SK-N-SH (cell line): ENCODE measurements at regions not wholly inside any gene's neighbourhood (a gene's known extent, or its start where the extent isn't known, plus 50 kb on each side); places are given as distances from the start of the nearest gene placed in this dataset.

Experiments used
- CTCF ChIA-PET: fragments of 300-600, 350-600 bp; formaldehyde crosslinking; extraction: SDS; loops from one replicate; lab custom pipeline; 2021; lab: Yijun Ruan, JAX
- POLR2A ChIA-PET: fragments of 350-600 bp; sonication (Branson Sonifier 250); formaldehyde crosslinking; extraction: SDS; loops from one replicate; lab custom pipeline; 2020; ENCODE audit warnings: antibody characterized with exemption, inconsistent platforms; lab: Yijun Ruan, JAX
- DNase-seq: peaks from one replicate; pipeline ENCODE4 v3.0.0; 2012
- H2AFZ ChIP-seq: fragments of 200-600 bp; sonication (generic); 2 replicates; pipeline ENCODE4 v1.8.1; 2016; ENCODE audit warnings: antibody characterized with exemption, mild to moderate bottlenecking, low read depth
- H3F3A ChIP-seq: fragments of 200-600 bp; sonication (generic); replicated peaks from 2 replicates; pipeline ENCODE3; 2016; ENCODE audit warnings: antibody characterized with exemption, mild to moderate bottlenecking; ENCODE audit not compliant: insufficient read depth
- H3K27ac ChIP-seq, 2 experiments: fragments of 200-500 bp in 1 of 2; fragments of 200-600 bp in 1 of 2; sonication (Bioruptor generic) in 1 of 2; sonication (generic), shearing (Covaris generic) in 1 of 2; 2 replicates each; pipeline versions ENCODE4 v1.5.1 to v1.6.1; 2014 to 2016; ENCODE audit warnings: low read depth in 2 of 2, inconsistent platforms in 1 of 2, low read length in 1 of 2, mild to moderate bottlenecking in 1 of 2, mixed read lengths in 1 of 2
- H3K27me3 ChIP-seq: fragments of 200-600 bp; sonication (generic), shearing (Covaris generic); 2 replicates; pipeline ENCODE4 v1.6.1; 2016; ENCODE audit warnings: mixed run types; ENCODE audit not compliant: insufficient read depth
- H3K36me3 ChIP-seq, 2 experiments: fragments of 200-500 bp in 1 of 2; fragments of 200-600 bp in 1 of 2; sonication (Bioruptor generic) in 1 of 2; sonication (generic) in 1 of 2; replicated peaks in 1 of 2; 2 replicates each; pipeline versions ENCODE3 to v1.5.1; 2014 to 2016; ENCODE audit warnings: low read length in 1 of 2, mild to moderate bottlenecking in 1 of 2; ENCODE audit not compliant: insufficient read depth in 2 of 2, control insufficient read depth in 1 of 2
- H3K4me1 ChIP-seq, 2 experiments: fragments of 200-500 bp in 1 of 2; fragments of 200-600 bp in 1 of 2; sonication (Bioruptor generic) in 1 of 2; sonication (generic), shearing (Covaris generic) in 1 of 2; 2 replicates each; pipeline versions ENCODE4 v1.5.1 to v1.6.1; 2014 to 2016; ENCODE audit warnings: low read depth in 1 of 2, low read length in 1 of 2, mixed run types in 1 of 2; ENCODE audit not compliant: insufficient read depth in 2 of 2, control insufficient read depth in 1 of 2
- H3K4me2 ChIP-seq: fragments of 200-600 bp; sonication (generic), shearing (Covaris generic); 2 replicates; pipeline ENCODE4 v1.6.1; 2017; ENCODE audit warnings: mixed run types
- H3K4me3 ChIP-seq, 2 experiments: fragments of 200-500 bp in 1 of 2; fragments of 200-600 bp in 1 of 2; sonication (Bioruptor generic) in 1 of 2; sonication (generic), shearing (Covaris generic) in 1 of 2; 2 replicates each; pipeline versions ENCODE4 v1.5.1 to v1.8.1; 2014 to 2016; ENCODE audit warnings: low read depth in 2 of 2, inconsistent platforms in 1 of 2, low read length in 1 of 2, mild to moderate bottlenecking in 1 of 2, mixed read lengths in 1 of 2, moderate library complexity in 1 of 2
- H3K79me2 ChIP-seq: fragments of 200-600 bp; sonication (generic); 2 replicates; pipeline ENCODE4 v1.8.1; 2017; ENCODE audit warnings: mild to moderate bottlenecking; ENCODE audit not compliant: insufficient read depth
- H3K9ac ChIP-seq: fragments of 200-600 bp; sonication (generic); 2 replicates; pipeline ENCODE4 v1.6.1; 2017; ENCODE audit warnings: mixed run types
- H3K9me2 ChIP-seq: fragments of 200-600 bp; sonication (generic); 2 replicates; pipeline ENCODE4 v1.6.1; 2017; ENCODE audit warnings: mixed run types
- H3K9me3 ChIP-seq: fragments of 200-600 bp; sonication (generic); 2 replicates; pipeline ENCODE4 v1.6.1; 2017; ENCODE audit warnings: mixed run types, mild to moderate bottlenecking, moderate library complexity
- H4K20me1 ChIP-seq: fragments of 200-600 bp; sonication (generic); 2 replicates; pipeline ENCODE4 v1.6.1; 2017; ENCODE audit warnings: mild to moderate bottlenecking, mixed run types; ENCODE audit not compliant: insufficient read depth
- CHD2 ChIP-seq: fragments of 150-350 bp; IDR thresholded peaks from 2 replicates; pipeline ENCODE4 v1.6.1; 2018; ENCODE audit warnings: low read length; ENCODE audit not compliant: partially characterized antibody
- ELF1 ChIP-seq: IDR thresholded peaks from 2 replicates; pipeline ENCODE4 v1.4.0; 2012
- EP300 ChIP-seq, 2 experiments: IDR thresholded peaks; 2 replicates each; pipeline versions ENCODE4 v1.4.0 to v1.6.1; 2012; ENCODE audit warnings: borderline replicate concordance in 1 of 2, low read depth in 1 of 2, low read length in 1 of 2
- EZH2phosphoT487 ChIP-seq: fragments of 200-600 bp; sonication (generic); IDR thresholded peaks from 2 replicates; pipeline ENCODE4 v1.6.1; 2017; ENCODE audit warnings: low read depth, mixed run types, mild to moderate bottlenecking, antibody characterized with exemption, moderate library complexity, borderline replicate concordance
- FOXJ3 ChIP-seq: sonication (generic); formaldehyde crosslinking; IDR thresholded peaks from 2 replicates; pipeline ENCODE4 v1.5.1; 2020; ENCODE audit warnings: mild to moderate bottlenecking, missing genetic modification reagents
- GABPA ChIP-seq: IDR thresholded peaks from 2 replicates; pipeline ENCODE4 v1.4.0; 2012; ENCODE audit warnings: low read depth, mild to moderate bottlenecking
- GATA2 ChIP-seq: sonication (generic); formaldehyde crosslinking; IDR thresholded peaks from 2 replicates; pipeline ENCODE4 v1.5.0; 2020; ENCODE audit warnings: mild to moderate bottlenecking, missing genetic modification reagents
- JUND ChIP-seq: IDR thresholded peaks from 2 replicates; pipeline ENCODE4 v1.4.0; 2012
- MEF2A ChIP-seq: IDR thresholded peaks from 2 replicates; pipeline ENCODE4 v1.4.0; 2012; ENCODE audit warnings: low read depth, borderline replicate concordance
- MXI1 ChIP-seq: IDR thresholded peaks from 2 replicates; pipeline ENCODE4 v1.6.1; 2012; ENCODE audit warnings: mild to moderate bottlenecking, low read depth, low read length, improper control_type of control experiment
- POLR2AphosphoS5 ChIP-seq: IDR thresholded peaks from 2 replicates; pipeline ENCODE4 v1.6.1; 2012; ENCODE audit warnings: low read depth, low read length
- REST ChIP-seq: IDR thresholded peaks from 2 replicates; pipeline ENCODE4 v1.6.1; 2012; ENCODE audit warnings: mild to moderate bottlenecking, low read depth, low read length, moderate library complexity
- RFX5 ChIP-seq: IDR thresholded peaks from 2 replicates; pipeline ENCODE4 v1.6.1; 2012; ENCODE audit warnings: mild to moderate bottlenecking, improper control_type of control experiment, low read length
- RXRA ChIP-seq: IDR thresholded peaks from 2 replicates; pipeline ENCODE4 v1.4.0; 2012; ENCODE audit warnings: low read depth, mild to moderate bottlenecking, borderline replicate concordance
- SIN3A ChIP-seq: IDR thresholded peaks from 2 replicates; pipeline ENCODE4 v1.6.1; 2012; ENCODE audit warnings: low read depth, mild to moderate bottlenecking, low read length, moderate library complexity, borderline replicate concordance
- SMC3 ChIP-seq: IDR thresholded peaks from 2 replicates; pipeline ENCODE4 v1.6.1; 2012; ENCODE audit warnings: low read depth, low read length, improper control_type of control experiment
- TEAD4 ChIP-seq: IDR thresholded peaks from 2 replicates; pipeline ENCODE4 v1.4.0; 2012; ENCODE audit warnings: mild to moderate bottlenecking, borderline replicate concordance; ENCODE audit not compliant: insufficient read depth
- ZBTB33 ChIP-seq: IDR thresholded peaks from 2 replicates; pipeline ENCODE4 v1.4.0; 2012; ENCODE audit warnings: low read depth, borderline replicate concordance
- WGBS: methylation state at CpG from one replicate; pipeline ENCODE4 v1.1.6; 2017; ENCODE audit warnings: low lambda C conversion rate; 5-methylcytosine and 5-hydroxymethylcytosine counted together

DNA sequence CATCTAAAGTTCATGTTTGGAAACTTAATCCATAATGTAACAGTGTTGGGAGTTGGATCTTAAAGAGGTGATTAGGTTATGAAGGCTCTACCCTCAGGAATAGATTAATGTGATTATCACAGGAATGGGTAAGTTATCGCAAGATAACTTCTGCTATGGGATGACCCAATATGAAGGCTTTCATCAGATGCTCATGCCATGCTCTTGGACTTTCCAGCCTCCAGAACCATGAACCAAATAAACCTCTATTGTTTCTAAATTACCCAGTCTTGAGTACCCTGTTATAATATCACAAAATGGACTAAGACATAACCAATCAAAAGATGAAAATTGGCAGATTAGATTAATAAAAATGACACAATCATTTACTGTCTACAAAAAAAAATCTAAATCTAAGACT, 906.9 kb upstream of the SOX9 start:
- H3K9me3 ChIP-seq, result no peaks in the 10 kb centered on the region
- 89% methylated on average over 1 of the region's 1 CpG for WGBS
- no peak overlapping the region for H3K4me3 ChIP-seq
- no peaks in the 10 kb centered on the region for H3F3A ChIP-seq
- CTCF ChIA-PET, result no interaction called here
- no peaks in the 10 kb centered on the region for H3K4me1 ChIP-seq
- H2AFZ ChIP-seq, result no peak overlapping the region
- peaks cover 0 to 3% of the 10 kb centered on the region in 2 experiments for H3K36me3 ChIP-seq
- H4K20me1 ChIP-seq, result no peaks in the 10 kb centered on the region
- H3K4me2 ChIP-seq, result no peak overlapping the region
- no peaks in the 10 kb centered on the region for H3K9me2 ChIP-seq
- TF ChIP-seq MXI1, result no peak
- no peak for TF ChIP-seq ELF1
- no peak for TF ChIP-seq RFX5
- no peak for TF ChIP-seq JUND
- no peak for TF ChIP-seq GABPA
- TF ChIP-seq TEAD4, result no peak
- TF ChIP-seq RXRA, result no peak
- TF ChIP-seq, all 33 proteins: peak for 0
- no peaks in the 10 kb centered on the region for H3K79me2 ChIP-seq
- no peak for DNase-seq
- H3K27me3 ChIP-seq, result no peaks in the 10 kb centered on the region
- POLR2A ChIA-PET, result no interaction called here
- H3K9ac ChIP-seq, result no peak overlapping the region
- H3K27ac ChIP-seq, result no peak overlapping the region

GRCh38 chr17:71217769-71218168, 903.1 kb upstream of the SOX9 start:
- H3K36me3 ChIP-seq, result peaks cover 0 to 3% of the 10 kb centered on the region in 2 experiments
- H3K79me2 ChIP-seq, result no peaks in the 10 kb centered on the region
- H3K4me3 ChIP-seq, result no peak overlapping the region
- DNase-seq, result no peak
- H4K20me1 ChIP-seq, result no peaks in the 10 kb centered on the region
- no peak overlapping the region for H2AFZ ChIP-seq
- no peak overlapping the region for H3K27ac ChIP-seq
- WGBS, result 75% methylated on average over 2 of the region's 2 CpGs
- no peaks in the 10 kb centered on the region for H3K4me1 ChIP-seq
- POLR2A ChIA-PET, result no interaction called here
- no peaks in the 10 kb centered on the region for H3F3A ChIP-seq
- no peaks in the 10 kb centered on the region for H3K9me3 ChIP-seq
- no peak overlapping the region for H3K4me2 ChIP-seq
- H3K27me3 ChIP-seq, result no peaks in the 10 kb centered on the region
- TF ChIP-seq GATA2 (no peak), SMC3 (no peak), ELF1 (no peak), ZBTB33 (no peak), EP300 (IDR thresholded peaks at IDR 0.05; ENCODE audit: borderline replicate concordance in 1 of 2, low read depth in 1 of 2, low read length in 1 of 2) (no peak), FOXJ3 (CRISPR knock-in tag) (no peak), TEAD4 (no peak), MXI1 (no peak), MEF2A (no peak), EZH2phosphoT487 (no peak), REST (no peak), SIN3A (no peak), CHD2 (no peak), RXRA (no peak), POLR2AphosphoS5 (no peak)
- CTCF ChIA-PET, result no interaction called here
- H3K9me2 ChIP-seq, result no peaks in the 10 kb centered on the region
- H3K9ac ChIP-seq, result no peak overlapping the region
